ENCODE measurements at regions not wholly inside any gene's neighbourhood (a gene's known extent, or its start where the extent isn't known, plus 50 kb on each side); places are given as distances from the start of the nearest gene placed in this dataset.

DNA sequence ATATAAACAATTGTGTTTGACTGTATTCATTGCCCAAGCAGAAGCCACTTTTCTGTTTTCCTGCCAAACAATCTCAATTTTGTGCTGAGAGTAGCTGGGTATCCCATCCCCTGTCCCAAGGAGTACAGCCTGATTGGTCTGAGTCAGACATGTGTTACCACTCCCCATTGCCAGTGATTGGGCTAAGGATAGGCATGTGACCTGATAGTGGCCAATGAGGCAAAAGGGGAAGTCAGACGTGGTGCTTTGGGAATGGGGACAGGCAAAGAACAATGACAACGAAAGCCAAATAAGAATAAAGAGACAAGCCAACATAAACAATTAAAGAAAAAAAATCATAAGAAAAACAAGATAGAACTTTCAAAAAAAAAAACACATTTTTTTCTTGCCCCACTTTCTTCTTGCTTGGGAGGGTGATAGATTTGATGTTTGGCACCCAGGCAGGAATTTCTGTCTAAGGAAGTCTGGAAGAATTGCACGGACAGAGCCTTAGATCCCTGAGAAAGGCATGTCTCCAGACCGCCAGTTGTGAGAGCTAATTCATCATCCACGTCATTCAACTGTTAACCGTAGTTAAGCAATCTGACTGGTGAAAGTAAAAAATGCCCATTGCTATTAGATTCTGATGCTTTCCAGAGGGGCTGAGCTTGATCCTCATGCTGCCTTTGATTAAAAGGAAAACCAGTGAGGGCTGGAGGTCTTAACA, 626.6 kb upstream of the TMEM132C start:
- Mint-ChIP-seq H3K4me1 (ENCODE audit: low read depth) (peaks cover 8% of the 10 kb centered on the region), H3K27me3 (no peaks in the 10 kb centered on the region), H3K9me3 (ENCODE audit: low read depth) (peaks cover 8% of the 10 kb centered on the region), H3K27ac (no peak overlapping the region), H3K4me3 (ENCODE audit: low read depth) (no peak overlapping the region), H3K36me3 (ENCODE audit: insufficient read depth) (no peaks in the 10 kb centered on the region)
- DNase-seq (ENCODE audit: low spot score, unreplicated experiment), result no peak
- TF ChIP-seq, protein P1, sequence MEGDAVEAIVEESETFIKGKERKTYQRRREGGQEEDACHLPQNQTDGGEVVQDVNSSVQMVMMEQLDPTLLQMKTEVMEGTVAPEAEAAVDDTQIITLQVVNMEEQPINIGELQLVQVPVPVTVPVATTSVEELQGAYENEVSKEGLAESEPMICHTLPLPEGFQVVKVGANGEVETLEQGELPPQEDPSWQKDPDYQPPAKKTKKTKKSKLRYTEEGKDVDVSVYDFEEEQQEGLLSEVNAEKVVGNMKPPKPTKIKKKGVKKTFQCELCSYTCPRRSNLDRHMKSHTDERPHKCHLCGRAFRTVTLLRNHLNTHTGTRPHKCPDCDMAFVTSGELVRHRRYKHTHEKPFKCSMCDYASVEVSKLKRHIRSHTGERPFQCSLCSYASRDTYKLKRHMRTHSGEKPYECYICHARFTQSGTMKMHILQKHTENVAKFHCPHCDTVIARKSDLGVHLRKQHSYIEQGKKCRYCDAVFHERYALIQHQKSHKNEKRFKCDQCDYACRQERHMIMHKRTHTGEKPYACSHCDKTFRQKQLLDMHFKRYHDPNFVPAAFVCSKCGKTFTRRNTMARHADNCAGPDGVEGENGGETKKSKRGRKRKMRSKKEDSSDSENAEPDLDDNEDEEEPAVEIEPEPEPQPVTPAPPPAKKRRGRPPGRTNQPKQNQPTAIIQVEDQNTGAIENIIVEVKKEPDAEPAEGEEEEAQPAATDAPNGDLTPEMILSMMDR (IDR thresholded peaks at IDR 0.05; ENCODE audit: unreplicated experiment), result no peak

DNA sequence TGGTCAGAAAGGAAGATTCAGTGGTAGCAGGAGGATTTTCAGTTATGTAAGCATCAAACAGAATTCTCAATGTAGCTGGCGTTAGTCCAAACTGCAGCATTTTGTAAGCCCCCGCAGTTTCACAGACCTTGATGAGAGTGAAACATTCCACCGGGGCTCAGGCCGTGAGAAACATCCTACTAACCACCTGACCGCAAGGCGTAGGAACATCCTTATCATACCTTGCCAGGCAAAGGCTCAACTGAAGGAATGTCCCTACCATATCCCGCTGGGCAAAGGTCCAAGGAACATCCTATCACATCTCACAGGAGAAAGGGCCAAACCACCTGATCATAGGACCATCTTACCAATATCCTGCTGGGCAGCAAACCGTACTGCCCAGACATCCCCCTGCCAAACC, 624.8 kb upstream of the TMEM132C start:
- Mint-ChIP-seq H3K9me3 (ENCODE audit: low read depth) (peaks cover 8% of the 10 kb centered on the region), H3K36me3 (ENCODE audit: insufficient read depth) (no peaks in the 10 kb centered on the region), H3K4me1 (ENCODE audit: low read depth) (peaks cover 3% of the 10 kb centered on the region), H3K27me3 (no peaks in the 10 kb centered on the region), H3K27ac (no peak overlapping the region), H3K4me3 (ENCODE audit: low read depth) (no peak overlapping the region)
- TF ChIP-seq, protein P1 (IDR thresholded peaks at IDR 0.05; ENCODE audit: unreplicated experiment), result no peak
- DNase-seq (ENCODE audit: low spot score, unreplicated experiment), result no peak

DNA sequence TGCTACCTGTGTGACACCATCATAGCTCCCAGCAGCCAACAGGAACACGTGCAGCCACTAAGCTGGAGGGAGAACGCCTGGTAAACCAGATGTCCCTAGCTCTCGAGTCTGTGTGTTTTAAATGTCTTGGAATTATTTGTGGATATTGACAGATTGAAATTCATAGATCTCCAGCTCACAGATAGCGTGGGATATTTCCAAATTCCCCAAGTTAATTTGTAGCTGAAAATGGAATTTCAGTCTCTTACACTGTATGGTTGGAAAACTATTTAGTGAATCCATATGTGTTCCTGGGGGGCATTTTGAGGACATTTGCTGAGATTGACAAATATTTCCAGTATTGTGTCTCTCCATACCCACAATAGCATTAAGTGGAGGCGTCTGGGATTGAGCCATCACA, 618.6 kb upstream of the TMEM132C start:
- Mint-ChIP-seq H3K4me3 (ENCODE audit: low read depth) (no peak overlapping the region), H3K27me3 (no peaks in the 10 kb centered on the region), H3K9me3 (ENCODE audit: low read depth) (peaks cover under 1% of the 10 kb centered on the region), H3K36me3 (ENCODE audit: insufficient read depth) (no peaks in the 10 kb centered on the region), H3K27ac (no peak overlapping the region), H3K4me1 (ENCODE audit: low read depth) (no peaks in the 10 kb centered on the region)
- TF ChIP-seq, protein P1 (IDR thresholded peaks at IDR 0.05; ENCODE audit: unreplicated experiment), result no peak
- no peak for DNase-seq (ENCODE audit: low spot score, unreplicated experiment)

DNA sequence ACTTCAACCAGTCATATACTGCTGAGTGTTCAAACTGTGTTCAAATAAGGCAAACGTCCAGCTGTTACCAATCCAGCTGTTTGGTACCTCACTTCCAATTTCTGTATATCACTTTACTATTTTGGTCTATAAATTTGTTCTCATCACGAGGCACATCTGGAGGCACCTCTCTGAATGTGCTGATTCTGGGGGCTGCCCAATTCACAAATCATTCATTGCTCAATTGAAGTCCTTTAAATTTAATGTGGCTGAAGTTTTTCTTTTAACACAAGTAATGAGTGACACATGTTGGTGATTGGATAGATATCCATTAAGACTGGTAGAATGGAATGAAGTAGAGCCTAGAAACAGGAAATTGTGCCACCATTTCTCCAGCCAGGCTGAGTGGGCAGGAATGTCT, 617.0 kb upstream of the TMEM132C start:
- Mint-ChIP-seq H3K36me3 (ENCODE audit: insufficient read depth) (no peaks in the 10 kb centered on the region), H3K4me3 (ENCODE audit: low read depth) (no peak overlapping the region), H3K27ac (no peak overlapping the region), H3K27me3 (no peaks in the 10 kb centered on the region), H3K4me1 (ENCODE audit: low read depth) (no peaks in the 10 kb centered on the region), H3K9me3 (ENCODE audit: low read depth) (no peaks in the 10 kb centered on the region)
- no peak for DNase-seq (ENCODE audit: low spot score, unreplicated experiment)
- TF ChIP-seq, protein P1 (IDR thresholded peaks at IDR 0.05; ENCODE audit: unreplicated experiment), result no peak

DNA sequence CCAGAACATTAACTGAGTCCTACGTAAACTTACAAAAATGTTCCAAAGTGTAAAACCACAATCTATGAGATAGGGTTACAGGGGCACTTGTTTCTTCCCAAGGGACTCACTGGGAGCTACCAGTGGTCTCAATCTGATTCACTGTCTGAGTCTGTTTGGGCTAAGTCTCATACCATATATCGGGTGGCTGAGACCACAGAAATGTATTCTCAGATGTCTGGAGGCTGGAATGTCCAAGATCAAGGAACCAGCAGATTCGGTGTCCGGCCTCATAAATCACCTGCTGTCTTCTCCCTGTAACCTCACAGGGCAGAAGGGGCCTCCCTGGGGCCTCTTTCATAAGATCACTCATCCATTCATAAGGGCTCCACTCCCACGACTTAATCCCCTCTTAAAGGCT, 616.3 kb upstream of the TMEM132C start:
- Mint-ChIP-seq H3K27ac (no peak overlapping the region), H3K27me3 (no peaks in the 10 kb centered on the region), H3K36me3 (ENCODE audit: insufficient read depth) (no peaks in the 10 kb centered on the region), H3K4me3 (ENCODE audit: low read depth) (no peak overlapping the region), H3K9me3 (ENCODE audit: low read depth) (no peaks in the 10 kb centered on the region), H3K4me1 (ENCODE audit: low read depth) (no peaks in the 10 kb centered on the region)
- TF ChIP-seq, protein P1 (IDR thresholded peaks at IDR 0.05; ENCODE audit: unreplicated experiment), result no peak
- no peak for DNase-seq (ENCODE audit: low spot score, unreplicated experiment)

Measured in progenitor cell of endocrine pancreas (in vitro differentiated cells).